GM10266 (cell line): ENCODE measurements at regions not wholly inside any gene's neighbourhood (a gene's known extent, or its start where the extent isn't known, plus 50 kb on each side); places are given as distances from the start of the nearest gene placed in this dataset.

Source experiments
- DNase-seq: peaks from one replicate; pipeline ENCODE4 v3.0.0; 2012; ENCODE audit errors: extremely low spot score
- TF ChIP-seq, protein P1 (sequence below): IDR thresholded peaks from 2 replicates; pipeline ENCODE4 v1.5.1; 2012; ENCODE audit warnings: mild to moderate bottlenecking, low read depth; ENCODE audit not compliant: control insufficient read depth, insufficient read depth; ENCODE audit errors: missing control alignments

DNA sequence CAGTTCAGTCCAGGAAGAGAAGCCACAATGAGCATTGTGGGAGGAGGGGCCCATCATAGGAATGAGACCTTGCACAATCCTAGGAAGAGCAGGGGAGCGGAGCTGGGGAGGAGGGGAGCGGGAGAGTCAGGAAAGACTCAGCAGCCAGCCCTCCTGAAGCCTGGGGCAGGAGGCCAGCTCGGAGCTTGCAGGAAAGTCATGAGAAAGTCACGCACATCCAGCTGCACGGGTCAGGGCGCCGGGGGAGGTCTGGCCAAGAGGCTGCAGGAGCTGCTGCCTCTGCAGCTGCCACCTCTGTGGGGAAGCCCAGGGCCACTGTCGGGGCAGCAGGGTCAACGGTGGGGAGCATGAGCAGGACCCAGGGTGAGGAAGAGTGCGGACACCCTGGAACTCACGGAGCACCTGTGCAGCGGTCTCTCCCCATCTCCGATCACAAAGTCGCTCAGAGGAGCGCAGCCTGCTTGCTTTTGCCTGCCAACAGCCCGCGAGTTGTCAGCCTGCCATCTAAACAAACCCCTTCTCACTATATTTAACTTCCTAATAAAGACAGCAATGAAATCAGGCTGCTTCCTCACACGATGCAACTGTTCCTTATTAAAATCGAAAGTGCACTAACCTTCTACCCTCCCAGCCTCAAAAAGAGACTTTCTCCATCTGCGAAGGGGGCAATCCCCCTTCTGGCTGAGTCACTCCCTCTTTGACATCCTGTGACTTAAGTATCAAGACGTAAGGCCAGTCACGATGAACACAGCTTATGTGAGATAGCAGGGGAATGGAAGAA is 52.9 kb upstream of the RTL6 start:
- DNase-seq, result peak; percentile 29
- TF ChIP-seq, protein P1, sequence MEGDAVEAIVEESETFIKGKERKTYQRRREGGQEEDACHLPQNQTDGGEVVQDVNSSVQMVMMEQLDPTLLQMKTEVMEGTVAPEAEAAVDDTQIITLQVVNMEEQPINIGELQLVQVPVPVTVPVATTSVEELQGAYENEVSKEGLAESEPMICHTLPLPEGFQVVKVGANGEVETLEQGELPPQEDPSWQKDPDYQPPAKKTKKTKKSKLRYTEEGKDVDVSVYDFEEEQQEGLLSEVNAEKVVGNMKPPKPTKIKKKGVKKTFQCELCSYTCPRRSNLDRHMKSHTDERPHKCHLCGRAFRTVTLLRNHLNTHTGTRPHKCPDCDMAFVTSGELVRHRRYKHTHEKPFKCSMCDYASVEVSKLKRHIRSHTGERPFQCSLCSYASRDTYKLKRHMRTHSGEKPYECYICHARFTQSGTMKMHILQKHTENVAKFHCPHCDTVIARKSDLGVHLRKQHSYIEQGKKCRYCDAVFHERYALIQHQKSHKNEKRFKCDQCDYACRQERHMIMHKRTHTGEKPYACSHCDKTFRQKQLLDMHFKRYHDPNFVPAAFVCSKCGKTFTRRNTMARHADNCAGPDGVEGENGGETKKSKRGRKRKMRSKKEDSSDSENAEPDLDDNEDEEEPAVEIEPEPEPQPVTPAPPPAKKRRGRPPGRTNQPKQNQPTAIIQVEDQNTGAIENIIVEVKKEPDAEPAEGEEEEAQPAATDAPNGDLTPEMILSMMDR, result no peak

DNA sequence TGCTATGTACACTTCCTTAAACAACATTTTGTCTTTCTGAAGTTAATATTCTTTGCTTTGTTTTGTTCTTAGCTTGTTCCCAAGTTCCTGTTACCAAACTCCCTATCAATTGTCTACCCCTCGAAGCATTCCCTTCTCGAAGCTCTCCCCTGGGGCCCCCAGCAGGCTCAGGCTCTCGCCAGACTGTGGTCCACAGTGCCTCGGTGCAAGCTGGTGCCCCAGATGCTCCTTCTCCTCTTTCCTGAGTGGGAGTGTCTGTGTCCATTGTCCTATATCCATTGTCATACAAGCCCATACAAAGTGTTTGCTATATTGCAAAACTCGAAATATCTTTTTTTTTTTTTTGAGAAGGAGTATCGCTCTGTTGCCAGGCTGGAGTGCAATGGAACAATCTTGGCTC is 51.7 kb upstream of the RTL6 start:
- TF ChIP-seq, protein P1, result no peak
- no peak for DNase-seq

DNA sequence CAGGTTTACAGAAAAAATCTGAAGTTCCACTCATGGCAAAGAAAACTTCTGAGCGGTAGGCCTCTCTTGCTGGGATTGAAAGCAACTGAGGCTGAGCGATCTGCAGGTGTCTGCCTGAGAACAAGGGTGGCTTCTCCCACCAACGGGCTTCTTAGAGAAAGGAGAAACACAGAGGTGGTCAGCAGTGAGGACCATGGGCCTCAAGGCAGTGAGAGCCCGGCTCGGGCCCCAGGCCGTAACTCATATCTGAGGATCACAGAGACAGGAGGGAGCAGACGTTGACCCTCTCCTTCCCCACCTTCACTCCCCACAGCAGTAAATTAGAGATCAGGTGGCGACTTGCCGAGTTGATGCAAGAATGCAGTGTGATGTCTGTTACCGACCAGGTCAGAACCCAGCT is 50.9 kb upstream of the RTL6 start:
- TF ChIP-seq, protein P1, result no peak
- no peak for DNase-seq
